Anterior cingulate cortex (tissue), 58 donors: ENCODE measurements at regions not wholly inside any gene's neighbourhood (a gene's known extent, or its start where the extent isn't known, plus 50 kb on each side); places are given as distances from the start of the nearest gene placed in this dataset.

Experiments
- DNase-seq, 58 donors: peaks; one replicate each; lab custom pipeline; 2025; lab: John Stamatoyannopoulos, UW

DNA sequence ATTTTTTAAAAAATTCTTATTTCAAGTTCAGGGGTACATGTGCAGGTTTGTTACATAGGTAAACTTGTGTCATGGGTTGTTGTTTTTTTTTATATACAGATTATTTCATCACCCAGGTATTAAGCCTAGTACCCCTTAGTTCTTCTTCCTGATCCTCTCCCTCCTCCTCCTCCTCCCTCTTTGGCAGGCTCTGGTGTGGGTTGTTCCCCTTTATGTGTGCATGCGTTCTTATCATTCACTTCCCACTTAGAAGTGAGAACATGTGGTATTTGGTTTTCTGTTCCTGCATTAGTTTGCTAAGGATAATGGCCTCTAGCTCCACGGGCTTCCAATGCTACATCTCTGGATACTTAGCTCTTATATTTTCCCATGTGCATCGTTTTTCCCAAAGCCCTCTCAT, 404.4 kb downstream of the HAPSTR1 start:
- DNase-seq = no peak

GRCh38 chr16:9497750-9498149, 406.3 kb downstream of the HAPSTR1 start:
- no peak for DNase-seq

DNA sequence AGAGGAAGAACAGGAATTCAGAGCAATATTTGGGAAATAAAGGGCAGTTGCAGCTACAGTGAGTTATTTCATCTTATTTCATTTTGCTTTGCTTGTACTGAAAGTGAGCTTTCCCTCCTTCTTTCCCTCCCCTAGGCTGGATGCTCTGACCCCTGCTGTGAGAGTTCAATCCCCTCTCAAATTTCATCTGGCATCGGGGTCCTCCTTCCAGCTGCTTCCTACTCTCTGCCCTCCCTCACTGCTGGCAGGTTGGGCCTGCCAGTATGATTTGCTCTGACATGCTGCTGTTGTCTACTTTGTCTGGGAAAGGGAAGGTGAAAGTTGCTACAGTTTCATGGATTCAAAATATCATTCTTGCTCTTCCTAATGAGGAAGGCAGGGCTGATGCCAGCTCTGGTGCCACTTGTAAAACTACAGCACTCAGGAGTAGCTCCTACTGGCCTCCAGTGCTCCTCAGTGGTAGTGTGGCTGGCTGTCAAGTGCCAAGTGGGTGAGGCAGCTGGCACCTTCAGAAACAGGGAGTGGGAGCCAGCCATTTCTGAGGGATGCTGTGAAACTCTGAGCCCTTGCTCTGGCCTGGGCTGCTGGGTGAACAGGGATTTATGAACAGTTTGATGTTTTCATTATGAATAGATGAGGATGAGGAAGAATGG, 408.6 kb downstream of the HAPSTR1 start:
- peak in 2 of 58 donors; percentile 3 to 24 for DNase-seq

- DNase-seq = no peak
Measured at GRCh38 chr16:9500872-9501271, 409.4 kb downstream of the HAPSTR1 start.

DNA sequence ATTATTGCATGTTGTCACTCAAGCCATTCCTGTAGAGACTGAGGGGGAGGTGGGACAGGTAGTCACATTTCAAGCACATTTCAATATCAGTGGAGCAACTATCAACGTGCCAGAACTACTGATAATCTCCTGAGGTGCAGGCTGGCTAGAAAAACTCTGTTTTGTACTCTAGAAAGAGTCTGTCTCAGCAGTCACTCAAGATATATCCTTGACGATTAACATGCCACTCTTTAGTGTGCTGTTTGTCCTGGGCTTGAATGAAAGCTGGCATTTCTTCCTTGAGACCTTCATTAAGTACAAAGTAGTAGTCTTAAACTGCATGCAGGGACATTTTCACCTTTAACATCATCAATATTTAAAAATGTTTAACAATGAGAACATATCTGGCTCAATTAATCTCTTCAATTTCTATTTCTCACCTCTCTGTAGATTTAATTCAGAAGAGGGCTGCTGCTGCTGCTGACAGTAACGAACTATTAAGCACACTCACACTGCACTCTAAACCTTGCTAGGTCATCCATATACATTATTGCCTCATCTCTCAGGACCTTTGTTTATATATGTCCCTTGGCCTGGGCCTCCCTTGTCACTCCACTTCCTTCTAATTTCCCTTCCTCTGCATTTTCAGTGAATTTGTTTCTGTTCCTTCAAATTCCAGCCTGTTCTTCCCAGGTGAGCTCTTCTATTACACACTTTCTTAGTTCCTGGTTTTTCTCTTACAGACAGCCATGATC, 412.0 kb downstream of the HAPSTR1 start:
- no peak for DNase-seq

DNA sequence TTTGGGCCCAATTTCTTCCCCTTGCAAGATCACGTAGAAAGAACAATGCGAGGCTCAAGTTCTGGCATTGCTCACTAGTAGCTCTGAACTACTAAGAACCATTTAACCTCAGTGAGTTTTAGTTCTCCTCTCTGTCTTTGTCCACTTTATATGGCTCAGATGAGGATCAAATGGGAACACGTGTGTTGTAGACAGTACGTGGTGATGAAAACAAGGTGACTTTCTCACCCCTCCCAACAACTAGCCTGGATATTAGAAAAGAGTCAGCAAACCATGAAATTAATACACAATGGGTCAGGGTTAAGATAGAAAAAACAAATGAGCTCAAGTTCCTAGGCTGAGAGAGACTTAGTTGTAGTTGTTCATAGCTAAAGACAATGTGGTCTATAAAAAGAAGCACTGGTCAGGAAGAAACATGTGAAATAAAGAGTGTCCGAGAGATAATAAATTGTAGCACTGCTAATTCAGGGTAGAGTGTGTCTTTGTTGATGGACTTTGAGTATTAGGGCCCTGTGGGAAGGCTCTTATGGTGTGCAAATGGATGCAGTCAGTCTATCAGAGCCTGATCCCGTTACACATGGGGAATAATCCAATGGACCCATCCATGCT, 417.0 kb downstream of the HAPSTR1 start:
- DNase-seq = no peak

GRCh38 chr16:9509663-9510062, 418.2 kb downstream of the HAPSTR1 start:
- no peak for DNase-seq

DNA sequence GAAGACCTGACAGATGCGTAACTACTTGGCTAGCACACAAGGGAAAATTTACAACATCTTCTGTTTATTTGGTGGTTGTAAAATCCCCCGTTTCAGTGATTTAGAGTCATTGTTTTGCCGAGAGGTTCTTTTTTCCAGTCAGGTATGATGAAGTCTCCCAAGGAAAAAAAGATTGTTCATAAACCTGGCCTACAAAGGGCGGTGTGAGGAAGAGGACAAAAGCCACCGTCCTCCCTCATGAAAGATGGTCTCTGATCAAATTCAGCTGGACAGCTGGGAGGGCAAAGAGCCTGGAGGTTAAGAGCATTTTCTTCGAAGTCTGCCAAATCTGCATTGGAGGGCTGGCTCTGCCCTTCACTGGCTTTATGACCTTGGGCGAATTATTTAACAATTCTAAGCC, 419.9 kb downstream of the HAPSTR1 start:
- no peak for DNase-seq

- no peak for DNase-seq
Measured at GRCh38 chr16:9516444-9516843, 425.0 kb downstream of the HAPSTR1 start.

- peak in 1 of 58 donors; percentile 6 for DNase-seq
Measured at GRCh38 chr16:9518051-9518450, 426.6 kb downstream of the HAPSTR1 start.

DNA sequence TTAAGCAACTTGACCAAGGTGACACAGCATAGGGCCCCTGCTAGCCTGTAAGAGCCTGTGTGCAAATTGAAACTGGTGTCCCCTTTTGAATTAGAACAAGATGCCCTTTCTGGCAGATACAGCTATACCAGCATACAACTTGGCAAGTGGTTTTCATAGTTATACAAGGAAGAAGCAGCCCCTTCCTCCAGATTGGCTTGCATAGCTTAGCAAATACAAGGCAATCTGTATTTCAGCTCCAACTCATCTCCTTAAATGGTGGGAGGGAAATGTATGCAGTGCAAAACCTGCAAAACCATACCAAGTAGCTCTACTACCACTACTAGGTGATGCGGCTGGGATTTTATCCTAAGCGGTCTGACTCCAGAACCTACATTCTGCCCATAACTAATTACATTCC, 427.1 kb downstream of the HAPSTR1 start:
- DNase-seq = no peak

DNA sequence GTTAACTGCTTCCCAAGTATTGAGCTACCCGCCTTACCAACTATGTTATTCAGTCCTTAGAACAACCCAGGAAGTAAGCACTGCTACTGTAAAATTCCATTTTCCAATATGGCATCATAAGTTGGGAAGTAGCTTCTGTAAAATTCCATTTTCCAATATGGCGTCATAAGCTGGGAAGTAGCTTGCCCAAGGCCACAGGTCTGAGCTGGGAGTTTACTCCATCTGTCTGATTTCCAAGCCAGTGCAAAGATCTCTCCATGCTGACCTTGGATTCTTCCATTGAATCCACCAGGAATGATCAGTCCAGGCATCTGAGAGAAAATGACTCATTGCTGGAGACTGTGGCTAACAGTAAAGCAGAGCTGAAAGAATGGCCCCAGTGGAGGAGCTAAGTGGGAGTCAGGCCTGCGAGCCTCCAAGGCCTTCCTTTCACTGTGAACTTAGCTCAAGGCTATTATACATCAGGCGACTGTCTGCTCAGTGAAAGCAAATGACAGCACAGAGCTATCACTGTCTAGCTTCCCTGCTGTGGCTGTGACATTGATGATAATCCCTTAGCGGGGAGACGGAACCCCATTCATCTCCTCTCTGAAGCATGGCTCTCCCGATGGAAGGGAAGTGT, 430.4 kb downstream of the HAPSTR1 start:
- DNase-seq = no peak

- no peak for DNase-seq
Measured at GRCh38 chr16:9522614-9523013, 431.2 kb downstream of the HAPSTR1 start.

- no peak for DNase-seq
Measured at GRCh38 chr16:9523994-9524393, 432.6 kb downstream of the HAPSTR1 start.

- no peak for DNase-seq
Measured at GRCh38 chr16:9525037-9525436, 433.6 kb downstream of the HAPSTR1 start.

- no peak for DNase-seq
Measured at GRCh38 chr16:9526791-9527190, 435.3 kb downstream of the HAPSTR1 start.

- no peak for DNase-seq
Measured at GRCh38 chr16:9527976-9528375, 436.5 kb downstream of the HAPSTR1 start.

GRCh38 chr16:9528511-9529079, 437.2 kb downstream of the HAPSTR1 start:
- no peak for DNase-seq

- DNase-seq = no peak
Measured at GRCh38 chr16:9533042-9533441, 441.6 kb downstream of the HAPSTR1 start.

- peak in 2 of 58 donors; percentile 1 to 2 for DNase-seq
Measured at GRCh38 chr16:9534759-9535158, 443.3 kb downstream of the HAPSTR1 start.

DNA sequence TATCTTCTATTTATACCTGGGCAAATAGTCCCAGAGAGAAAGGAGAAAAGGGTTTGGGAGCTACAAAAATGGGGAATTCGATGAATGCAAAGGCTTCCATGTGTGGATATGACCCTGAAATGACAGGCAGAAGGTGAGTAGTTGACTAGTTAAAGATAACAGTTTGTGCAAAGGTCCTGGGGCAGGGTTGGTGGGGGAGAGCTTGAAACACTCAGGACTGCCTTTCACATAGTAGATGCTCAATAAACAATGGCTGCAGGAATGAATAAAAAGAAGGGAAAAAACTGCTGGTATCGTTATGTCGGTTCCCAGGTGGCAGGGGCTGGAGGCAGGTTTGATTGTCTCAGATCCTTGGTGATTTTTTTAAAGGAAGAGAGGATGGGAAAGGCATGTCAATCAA, 445.5 kb downstream of the HAPSTR1 start:
- no peak for DNase-seq
